GM18502 (cell line): ENCODE measurements at regions not wholly inside any gene's neighbourhood (a gene's known extent, or its start where the extent isn't known, plus 50 kb on each side); places are given as distances from the start of the nearest gene placed in this dataset.

Source experiments
- ATAC-seq: cut with Tn5 transposase; IDR thresholded peaks from one replicate; pipeline ENCODE4 v1.9.1; 2021; ENCODE audit warnings: mild to moderate bottlenecking; ENCODE audit not compliant: unreplicated experiment, poor library complexity

- no peak for ATAC-seq
These were observed 78.2 kb downstream of the IRF2BPL start for GRCh38 chr14:76950055-76951020.

DNA sequence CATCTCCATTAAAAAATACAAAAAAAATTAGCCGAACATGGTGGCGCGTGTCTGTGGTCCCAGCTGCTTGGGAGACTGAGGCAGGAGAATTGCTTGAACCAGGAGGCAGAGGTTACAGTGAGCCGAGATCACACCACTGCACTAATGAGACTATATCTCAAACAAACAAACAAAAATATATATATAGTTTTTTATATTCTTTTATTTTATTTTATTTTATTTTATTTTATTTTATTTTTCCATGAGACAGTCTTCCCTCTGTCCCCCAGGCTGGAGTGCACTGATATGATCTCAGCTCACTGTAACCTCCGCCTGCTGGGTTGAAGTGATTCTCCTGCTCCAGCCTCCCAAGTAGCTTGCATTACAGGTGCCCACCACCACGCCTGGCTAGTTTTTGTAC is 79.5 kb downstream of the IRF2BPL start:
- ATAC-seq, result no peak

GRCh38 chr14:76948213-76948947 is 80.1 kb downstream of the IRF2BPL start:
- no peak for ATAC-seq

DNA sequence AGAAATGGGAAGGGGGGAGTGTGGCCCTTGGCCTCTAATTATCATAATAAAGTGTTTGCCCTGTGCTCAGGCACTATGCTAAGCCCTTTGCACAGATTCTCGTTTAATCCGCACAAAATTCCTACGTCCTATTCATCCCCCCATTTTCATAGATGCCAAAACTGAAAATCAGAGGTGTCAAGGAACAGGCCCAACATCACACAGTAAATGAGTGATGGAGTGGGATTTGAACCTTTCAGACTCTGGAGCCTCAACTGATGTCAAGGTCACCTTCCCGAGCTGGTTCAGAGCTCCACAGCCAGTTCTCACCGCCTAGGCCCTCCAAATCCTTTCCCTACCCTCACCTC is 80.7 kb downstream of the IRF2BPL start:
- ATAC-seq, result no peak

DNA sequence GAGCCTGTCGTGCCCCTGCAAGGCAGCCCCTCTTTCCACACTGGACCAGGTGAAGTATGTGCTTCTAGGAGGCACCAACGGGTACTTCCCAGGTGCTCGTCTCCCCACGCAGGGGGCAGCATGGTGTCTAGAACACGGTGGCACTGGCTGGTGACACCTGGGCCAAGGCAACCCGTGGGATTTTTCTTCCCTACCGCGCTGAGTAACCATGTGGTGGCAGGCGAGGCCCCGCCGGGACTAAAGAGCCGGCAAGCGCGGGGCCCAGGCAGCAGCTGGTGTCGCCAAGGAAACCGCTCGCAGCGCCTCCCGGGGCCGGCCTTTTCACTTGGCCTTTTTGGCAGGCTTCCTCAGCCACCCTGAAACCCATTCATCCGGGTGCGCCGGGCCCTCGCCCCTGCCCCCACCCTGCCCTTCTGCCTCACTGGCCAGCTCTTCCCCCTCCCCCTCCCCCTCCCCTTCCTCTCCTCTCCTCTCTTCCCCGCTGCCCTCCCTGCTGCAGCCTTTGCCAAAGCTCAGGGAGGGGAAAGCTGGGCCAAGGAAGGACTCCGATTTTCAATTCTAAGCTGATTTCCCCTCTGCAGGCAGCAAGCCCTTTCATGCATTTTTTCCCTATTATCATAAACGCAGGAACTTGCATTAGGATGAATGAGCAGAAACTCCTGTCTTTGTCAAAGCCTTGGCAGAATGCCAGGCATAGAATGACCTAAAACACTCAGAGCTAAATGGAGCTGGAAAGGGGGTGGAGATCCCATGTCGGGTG is 81.2 kb downstream of the IRF2BPL start:
- peak; percentile 91 for ATAC-seq

- ATAC-seq, result peak; percentile 3
These were observed 81.8 kb downstream of the IRF2BPL start for GRCh38 chr14:76946753-76947077.

DNA sequence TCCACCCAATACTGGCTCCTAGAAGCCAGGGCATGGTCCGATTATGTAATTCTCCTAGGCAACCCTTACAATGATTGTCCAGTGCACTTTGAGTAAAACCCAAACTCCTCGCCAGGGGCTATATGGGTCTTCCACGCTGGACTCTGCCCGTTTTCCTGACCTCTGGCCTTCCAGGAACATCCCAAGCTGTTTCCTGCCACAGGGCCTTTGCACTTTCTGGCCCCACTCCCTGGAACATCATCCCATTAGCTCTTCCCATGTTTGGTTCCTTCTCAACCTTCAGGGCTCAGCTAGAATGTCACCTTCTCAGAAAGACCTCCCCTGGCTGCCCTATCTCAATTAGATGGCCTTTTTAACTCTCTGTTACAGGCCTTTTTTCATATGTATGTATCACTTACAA is 85.4 kb downstream of the IRF2BPL start:
- no peak for ATAC-seq

DNA sequence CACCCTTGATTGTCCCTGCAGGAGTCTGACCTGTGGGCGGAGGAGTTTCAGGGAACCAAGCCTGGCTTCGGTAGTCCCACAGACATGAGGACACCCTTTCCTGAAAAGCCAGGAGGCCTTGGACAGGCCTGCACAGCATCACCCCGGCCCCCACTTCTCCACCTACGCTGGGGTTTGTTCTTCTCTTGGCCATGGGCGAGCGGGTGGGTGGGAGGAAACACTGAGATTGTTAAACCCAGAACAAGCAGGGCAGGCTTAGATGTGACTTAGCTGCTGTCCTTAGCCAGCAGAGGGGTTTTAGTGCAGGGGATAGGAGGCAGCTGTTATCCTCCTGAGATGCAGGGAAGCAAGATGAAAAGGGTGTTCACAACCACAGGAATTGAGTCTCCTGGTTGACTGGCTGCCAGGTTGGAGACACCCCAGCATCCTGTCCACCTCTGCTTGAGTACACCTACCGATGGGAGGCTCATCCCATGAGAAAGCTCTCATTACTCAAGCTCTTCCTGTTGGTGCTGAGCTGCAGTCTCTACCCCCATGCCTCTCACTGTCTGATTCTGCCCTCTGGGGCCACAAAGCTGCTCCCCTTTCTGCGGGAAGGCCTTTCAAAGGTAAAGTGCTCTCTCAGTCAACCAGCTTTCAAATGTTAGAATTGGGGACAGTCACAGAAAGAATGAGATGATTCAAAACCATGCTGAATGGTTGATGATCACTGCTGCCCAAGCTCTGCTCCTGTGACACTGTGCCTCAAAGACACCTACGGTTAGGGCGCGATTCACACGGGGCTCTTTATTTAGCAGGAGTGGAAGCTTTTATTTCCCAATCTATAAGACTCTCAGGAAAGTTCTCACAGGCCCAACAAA is 86.3 kb downstream of the IRF2BPL start:
- no peak for ATAC-seq

- no peak for ATAC-seq
These were observed 87.0 kb downstream of the IRF2BPL start for GRCh38 chr14:76941544-76941943.

- no peak for ATAC-seq
These were observed 88.3 kb downstream of the IRF2BPL start for GRCh38 chr14:76940021-76940760.

DNA sequence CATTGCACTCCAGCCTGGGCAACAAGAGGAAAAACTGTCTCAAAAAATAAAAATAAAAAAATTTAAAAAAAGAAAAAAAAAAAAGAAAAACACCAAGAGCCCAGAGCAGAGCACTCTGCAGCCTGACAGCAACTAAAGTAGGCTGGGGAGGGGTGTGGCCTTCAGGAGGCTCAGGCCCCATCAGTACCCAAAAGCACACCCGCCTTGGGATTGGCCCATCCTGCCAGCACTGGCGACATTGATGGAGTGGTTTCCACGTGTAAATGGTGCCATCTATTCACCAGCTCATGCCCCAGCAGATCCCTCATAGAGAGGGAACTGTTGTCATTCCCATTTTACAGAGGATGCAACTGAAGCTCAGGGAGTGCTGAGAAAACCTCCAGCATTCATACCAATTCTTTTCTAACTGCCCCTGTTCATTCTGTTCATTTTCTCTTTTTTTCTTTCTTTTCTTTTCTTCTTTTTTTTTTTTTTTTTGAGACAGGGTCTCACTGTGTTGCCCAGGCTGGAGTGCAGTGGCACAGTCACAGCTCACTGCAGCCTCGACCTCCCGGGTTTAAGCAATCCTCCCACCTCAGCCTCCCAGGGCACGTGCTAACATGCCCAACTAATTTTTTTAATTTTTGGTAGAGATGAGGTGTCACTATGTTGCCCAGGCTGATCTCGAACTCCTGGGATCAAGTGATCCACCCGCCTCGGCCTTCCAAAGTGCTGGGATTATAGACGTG is 89.3 kb downstream of the IRF2BPL start:
- ATAC-seq, result no peak

DNA sequence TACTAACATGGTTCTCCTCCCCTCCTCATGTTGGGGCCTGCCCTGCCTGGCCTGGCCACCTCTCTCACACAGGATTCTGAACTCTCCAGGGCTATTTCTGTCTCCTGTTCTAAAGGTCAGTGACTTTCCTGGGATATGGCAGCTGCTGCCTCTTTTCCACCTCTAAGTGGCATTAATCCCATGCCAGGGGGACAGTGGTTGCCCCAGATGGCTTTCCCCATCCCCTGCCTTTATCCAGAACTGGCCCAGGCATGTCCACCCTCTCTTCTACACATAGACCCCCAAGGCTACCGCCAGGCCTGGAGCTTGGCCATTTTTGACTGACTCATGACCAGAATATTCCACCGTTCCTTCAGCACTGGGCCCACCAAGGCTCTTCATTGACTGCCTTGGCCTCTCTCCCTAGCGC is 90.4 kb downstream of the IRF2BPL start:
- ATAC-seq, result no peak

DNA sequence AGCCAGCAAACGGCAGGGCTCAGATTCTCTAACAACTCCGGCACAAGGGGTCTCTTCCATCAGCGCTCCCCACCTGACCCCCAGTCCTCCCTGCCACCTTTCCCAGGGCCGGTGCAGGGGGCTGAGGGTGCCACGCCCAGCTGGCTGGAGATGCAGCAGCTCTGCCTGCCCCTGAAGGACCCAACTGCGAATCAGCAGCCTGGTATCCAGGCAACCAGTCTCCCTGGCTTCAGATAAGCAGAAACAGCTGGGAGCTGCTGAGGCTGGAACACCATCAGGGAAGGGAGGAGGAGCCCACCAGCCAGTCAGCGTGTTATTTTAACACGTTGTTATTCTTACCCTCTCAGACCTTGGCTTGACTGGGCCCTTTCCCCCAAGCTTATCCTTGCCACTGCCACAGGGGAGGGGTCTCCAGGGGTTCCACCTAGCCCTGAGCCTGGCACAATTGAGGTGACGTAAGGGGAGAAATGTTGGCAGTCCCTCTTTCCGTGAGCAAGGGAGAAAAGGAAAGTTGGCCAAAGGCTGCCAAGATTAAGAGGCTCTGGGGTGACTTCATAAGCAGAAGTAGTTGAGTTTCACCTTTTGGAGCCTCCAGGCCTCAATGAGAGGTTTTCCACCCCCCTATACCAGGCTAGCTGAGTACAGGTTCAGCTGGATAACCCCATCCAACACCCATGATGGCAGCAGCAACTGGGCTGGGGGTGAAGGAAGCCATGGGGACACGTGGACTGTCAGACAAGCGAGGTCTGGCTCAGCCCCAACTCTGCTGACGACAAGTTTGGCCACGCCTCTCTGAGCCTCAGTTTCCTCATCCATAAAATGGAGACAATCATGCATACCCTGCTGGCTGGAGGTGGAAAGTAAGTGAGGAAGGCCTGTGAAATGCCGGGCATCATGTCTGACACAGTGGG is 91.1 kb downstream of the IRF2BPL start:
- no peak for ATAC-seq

DNA sequence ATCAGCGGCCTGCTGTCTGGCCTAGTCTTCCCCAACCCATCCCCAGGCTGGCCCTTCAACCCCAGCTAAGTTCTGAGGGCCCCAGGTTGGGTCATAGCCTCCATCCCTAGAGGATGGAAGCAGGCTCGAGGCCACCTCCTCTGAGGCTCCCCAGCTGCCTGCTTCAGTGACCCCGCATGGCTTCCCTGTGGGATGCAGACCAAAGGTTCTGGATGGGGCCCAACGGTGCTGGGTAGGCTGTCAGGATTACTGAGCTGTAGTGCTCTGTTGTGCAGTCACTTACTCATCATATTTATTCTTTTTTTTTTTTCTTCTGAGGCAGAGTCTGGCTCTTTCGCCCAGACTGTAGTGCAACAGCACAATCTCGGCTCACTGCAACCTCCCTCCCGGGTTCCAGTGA is 92.0 kb downstream of the IRF2BPL start:
- no peak for ATAC-seq

DNA sequence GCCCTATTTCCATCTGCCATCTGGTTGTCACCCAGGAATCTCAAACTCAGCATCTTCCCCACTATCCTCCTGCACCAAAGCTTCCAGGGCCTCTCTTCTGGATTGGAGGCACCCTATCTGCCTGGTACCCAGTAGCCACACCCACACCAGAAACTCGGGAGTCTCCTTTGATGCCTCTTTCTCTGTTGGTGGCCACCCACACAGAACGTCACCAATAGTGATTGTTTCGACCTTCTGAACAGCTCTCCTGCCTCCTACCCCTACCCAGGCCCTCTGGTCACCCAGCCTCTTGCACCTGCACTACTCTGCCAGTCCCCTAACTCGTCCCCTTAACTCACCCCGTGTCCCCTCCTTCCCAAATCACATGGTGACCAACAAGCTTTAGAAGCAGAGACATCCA is 95.0 kb downstream of the IRF2BPL start:
- no peak for ATAC-seq

DNA sequence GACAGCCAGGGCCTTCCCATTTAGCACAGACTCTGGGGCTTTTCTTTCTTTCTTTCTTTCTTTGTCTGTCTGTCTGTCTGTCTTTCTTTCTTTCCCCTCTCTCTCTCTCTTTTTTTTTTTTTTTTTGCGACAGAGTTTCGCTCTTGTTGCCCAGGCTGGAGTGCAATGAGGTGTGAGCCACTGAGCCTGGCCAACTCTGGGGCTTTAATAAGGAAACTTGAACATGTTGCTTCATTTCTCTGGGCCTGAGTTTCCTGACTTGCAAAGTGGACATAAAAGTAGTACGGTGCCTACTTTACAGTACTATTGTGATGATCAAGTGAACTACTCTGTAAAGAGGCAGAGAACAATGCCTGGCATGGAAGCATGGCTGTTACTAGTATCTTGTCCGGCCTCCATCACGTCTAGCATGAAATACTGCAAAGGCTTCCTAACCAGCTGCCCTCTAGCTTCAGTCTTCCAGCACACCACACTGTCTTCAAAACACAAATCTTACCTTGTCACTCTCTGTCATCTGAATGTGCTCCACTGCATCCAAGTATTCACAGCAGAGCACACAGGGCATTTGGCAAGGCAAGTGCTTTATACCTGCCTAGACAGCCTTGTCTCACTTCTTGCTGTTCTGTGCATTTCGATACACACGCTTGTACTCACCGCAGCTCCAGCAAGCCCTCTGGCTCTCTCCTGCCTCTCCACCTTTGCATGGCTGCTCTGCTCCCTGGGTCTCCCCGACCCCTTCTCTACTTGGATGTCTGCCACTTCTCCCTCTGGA is 96.7 kb downstream of the IRF2BPL start:
- no peak for ATAC-seq

- no peak for ATAC-seq
These were observed 98.0 kb downstream of the IRF2BPL start for GRCh38 chr14:76930549-76930948.
